ENCODE measurements at regions not wholly inside any gene's neighbourhood (a gene's known extent, or its start where the extent isn't known, plus 50 kb on each side); places are given as distances from the start of the nearest gene placed in this dataset.

DNA sequence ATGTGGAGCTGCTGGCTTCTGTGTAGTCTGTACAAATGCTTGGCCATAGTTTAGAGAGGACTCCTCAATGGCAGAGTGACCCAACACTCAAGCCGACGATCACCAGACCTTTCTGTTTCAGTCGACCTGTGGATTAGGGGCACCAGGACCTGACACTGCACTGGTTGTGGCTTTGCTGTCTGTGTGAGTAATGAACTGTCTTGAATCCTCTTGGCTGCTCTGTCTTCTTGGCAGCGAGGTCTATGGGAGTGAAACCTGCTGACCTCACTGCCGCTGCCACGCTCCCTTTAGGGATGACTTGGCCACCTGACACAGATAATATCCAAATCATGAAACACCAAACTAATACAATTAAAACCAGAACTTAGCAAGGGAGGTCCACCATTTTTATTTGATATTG is 83.5 kb upstream of the C14orf180 start:
- H3K9me2 ChIP-seq (ENCODE audit: insufficient read depth, low read length), result no peaks in the 10 kb centered on the region
- H4K20me1 ChIP-seq (ENCODE audit: insufficient read depth), result no peaks in the 10 kb centered on the region
- H3K4me2 ChIP-seq (ENCODE audit: low read length), result no peak overlapping the region

DNA sequence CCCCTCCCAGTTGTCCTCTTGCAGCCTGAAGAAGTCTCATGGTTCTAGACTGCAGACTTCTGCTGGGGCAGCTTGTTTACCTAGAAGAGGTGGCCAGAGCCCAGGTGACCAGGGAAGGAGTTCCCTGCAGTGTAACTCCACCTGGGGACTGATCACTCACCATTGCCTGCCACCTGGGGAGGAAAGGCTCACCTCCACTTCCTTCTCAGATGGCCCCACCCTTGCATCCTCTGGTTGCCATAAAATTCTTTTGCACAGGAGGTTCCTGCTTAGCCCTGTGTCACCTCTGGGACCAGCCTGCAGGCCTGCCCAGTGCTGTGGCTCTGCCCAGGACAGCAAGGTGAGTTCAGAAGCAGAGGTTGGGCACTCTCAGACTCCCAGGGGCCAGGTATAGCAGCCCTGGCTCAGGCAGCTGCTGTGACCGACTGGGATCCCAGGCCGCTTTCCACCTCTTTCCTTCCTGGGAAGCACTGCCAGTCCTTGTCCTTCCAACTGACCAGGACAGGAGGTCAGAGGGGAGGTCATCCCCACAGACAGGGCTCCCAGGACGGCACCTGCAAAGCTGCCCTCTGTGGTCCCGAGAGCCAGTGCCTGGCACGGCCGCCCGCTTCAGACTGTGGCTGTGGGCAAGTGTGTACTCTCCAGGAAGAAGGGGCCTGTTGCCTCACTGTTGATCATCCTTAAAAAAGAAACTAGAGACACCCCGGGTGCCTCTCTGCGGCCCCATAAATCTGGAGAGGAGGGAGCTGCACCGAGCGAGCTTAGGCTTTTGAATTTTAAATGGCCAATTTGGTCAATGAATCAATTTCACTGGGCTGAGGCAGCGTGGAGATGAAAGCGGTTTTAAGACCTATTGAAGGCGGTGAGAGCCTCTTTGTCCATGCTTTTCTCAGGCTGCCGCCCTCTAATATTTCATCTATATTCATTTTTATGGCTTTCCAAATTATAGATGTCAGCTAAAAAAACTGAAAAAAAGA is 79.5 kb upstream of the C14orf180 start:
- H3K27me3 ChIP-seq (ENCODE audit: insufficient read depth, low read depth, low read length), result no peaks in the 10 kb centered on the region
- H2AFZ ChIP-seq (ENCODE audit: low read depth, low read length), result no peak overlapping the region
- H3K4me3 ChIP-seq (ENCODE audit: low read length), result no peak overlapping the region
- no peaks in the 10 kb centered on the region for H4K20me1 ChIP-seq (ENCODE audit: insufficient read depth)
- H3K79me2 ChIP-seq (replicated peaks; ENCODE audit: insufficient read depth, low read length), result no peaks in the 10 kb centered on the region
- H3K9me3 ChIP-seq (ENCODE audit: low read length), result peaks cover 5% of the 10 kb centered on the region
- H3K9me2 ChIP-seq (ENCODE audit: insufficient read depth, low read length), result no peaks in the 10 kb centered on the region
- H3F3A ChIP-seq (ENCODE audit: insufficient read depth, low read length, poor library complexity, severe bottlenecking), result no peaks in the 10 kb centered on the region
- H3K9ac ChIP-seq (ENCODE audit: low read length), result no peak overlapping the region
- no peak overlapping the region for H3K4me2 ChIP-seq (ENCODE audit: low read length)
- no peaks in the 10 kb centered on the region for H3K36me3 ChIP-seq (ENCODE audit: insufficient read depth, low read length)
- TF ChIP-seq RAD21 (conservative IDR thresholded peaks at IDR 0.05) (no peak), MXI1 (conservative IDR thresholded peaks at IDR 0.05; ENCODE audit: poor library complexity, severe bottlenecking) (no peak), SMC3 (conservative IDR thresholded peaks at IDR 0.05; ENCODE audit: poor library complexity) (no peak), TAF1 (IDR thresholded peaks at IDR 0.05; ENCODE audit: low read depth) (no peak), EP300 (conservative IDR thresholded peaks at IDR 0.05; ENCODE audit: poor library complexity, severe bottlenecking) (no peak)
- TF ChIP-seq, protein P1, sequence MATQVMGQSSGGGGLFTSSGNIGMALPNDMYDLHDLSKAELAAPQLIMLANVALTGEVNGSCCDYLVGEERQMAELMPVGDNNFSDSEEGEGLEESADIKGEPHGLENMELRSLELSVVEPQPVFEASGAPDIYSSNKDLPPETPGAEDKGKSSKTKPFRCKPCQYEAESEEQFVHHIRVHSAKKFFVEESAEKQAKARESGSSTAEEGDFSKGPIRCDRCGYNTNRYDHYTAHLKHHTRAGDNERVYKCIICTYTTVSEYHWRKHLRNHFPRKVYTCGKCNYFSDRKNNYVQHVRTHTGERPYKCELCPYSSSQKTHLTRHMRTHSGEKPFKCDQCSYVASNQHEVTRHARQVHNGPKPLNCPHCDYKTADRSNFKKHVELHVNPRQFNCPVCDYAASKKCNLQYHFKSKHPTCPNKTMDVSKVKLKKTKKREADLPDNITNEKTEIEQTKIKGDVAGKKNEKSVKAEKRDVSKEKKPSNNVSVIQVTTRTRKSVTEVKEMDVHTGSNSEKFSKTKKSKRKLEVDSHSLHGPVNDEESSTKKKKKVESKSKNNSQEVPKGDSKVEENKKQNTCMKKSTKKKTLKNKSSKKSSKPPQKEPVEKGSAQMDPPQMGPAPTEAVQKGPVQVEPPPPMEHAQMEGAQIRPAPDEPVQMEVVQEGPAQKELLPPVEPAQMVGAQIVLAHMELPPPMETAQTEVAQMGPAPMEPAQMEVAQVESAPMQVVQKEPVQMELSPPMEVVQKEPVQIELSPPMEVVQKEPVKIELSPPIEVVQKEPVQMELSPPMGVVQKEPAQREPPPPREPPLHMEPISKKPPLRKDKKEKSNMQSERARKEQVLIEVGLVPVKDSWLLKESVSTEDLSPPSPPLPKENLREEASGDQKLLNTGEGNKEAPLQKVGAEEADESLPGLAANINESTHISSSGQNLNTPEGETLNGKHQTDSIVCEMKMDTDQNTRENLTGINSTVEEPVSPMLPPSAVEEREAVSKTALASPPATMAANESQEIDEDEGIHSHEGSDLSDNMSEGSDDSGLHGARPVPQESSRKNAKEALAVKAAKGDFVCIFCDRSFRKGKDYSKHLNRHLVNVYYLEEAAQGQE (IDR thresholded peaks at IDR 0.05; ENCODE audit: borderline replicate concordance), result no peak
- TF ChIP-seq, protein P2, sequence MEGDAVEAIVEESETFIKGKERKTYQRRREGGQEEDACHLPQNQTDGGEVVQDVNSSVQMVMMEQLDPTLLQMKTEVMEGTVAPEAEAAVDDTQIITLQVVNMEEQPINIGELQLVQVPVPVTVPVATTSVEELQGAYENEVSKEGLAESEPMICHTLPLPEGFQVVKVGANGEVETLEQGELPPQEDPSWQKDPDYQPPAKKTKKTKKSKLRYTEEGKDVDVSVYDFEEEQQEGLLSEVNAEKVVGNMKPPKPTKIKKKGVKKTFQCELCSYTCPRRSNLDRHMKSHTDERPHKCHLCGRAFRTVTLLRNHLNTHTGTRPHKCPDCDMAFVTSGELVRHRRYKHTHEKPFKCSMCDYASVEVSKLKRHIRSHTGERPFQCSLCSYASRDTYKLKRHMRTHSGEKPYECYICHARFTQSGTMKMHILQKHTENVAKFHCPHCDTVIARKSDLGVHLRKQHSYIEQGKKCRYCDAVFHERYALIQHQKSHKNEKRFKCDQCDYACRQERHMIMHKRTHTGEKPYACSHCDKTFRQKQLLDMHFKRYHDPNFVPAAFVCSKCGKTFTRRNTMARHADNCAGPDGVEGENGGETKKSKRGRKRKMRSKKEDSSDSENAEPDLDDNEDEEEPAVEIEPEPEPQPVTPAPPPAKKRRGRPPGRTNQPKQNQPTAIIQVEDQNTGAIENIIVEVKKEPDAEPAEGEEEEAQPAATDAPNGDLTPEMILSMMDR (IDR thresholded peaks at IDR 0.05; ENCODE audit: poor library complexity, severe bottlenecking), result no peak
- no peak overlapping the region for H3K27ac ChIP-seq (ENCODE audit: low read length)

More for the DNA sequence above, 83.5 kb upstream of the C14orf180 start:
- Histone ChIP-seq H3K27me3 (ENCODE audit: insufficient read depth, low read depth, low read length) (no peaks in the 10 kb centered on the region), H3K4me3 (ENCODE audit: low read length) (no peak overlapping the region), H3F3A (ENCODE audit: insufficient read depth, low read length, poor library complexity, severe bottlenecking) (no peaks in the 10 kb centered on the region), H3K9ac (ENCODE audit: low read length) (no peak overlapping the region), H2AFZ (ENCODE audit: low read depth, low read length) (no peak overlapping the region), H3K36me3 (ENCODE audit: insufficient read depth, low read length) (no peaks in the 10 kb centered on the region), H3K9me3 (ENCODE audit: low read length) (peaks cover 5% of the 10 kb centered on the region), H3K79me2 (replicated peaks; ENCODE audit: insufficient read depth, low read length) (no peaks in the 10 kb centered on the region), H3K27ac (ENCODE audit: low read length) (no peak overlapping the region)
- TF ChIP-seq SMC3 (conservative IDR thresholded peaks at IDR 0.05; ENCODE audit: poor library complexity) (no peak), TAF1 (IDR thresholded peaks at IDR 0.05; ENCODE audit: low read depth) (no peak), EP300 (conservative IDR thresholded peaks at IDR 0.05; ENCODE audit: poor library complexity, severe bottlenecking) (no peak), MXI1 (conservative IDR thresholded peaks at IDR 0.05; ENCODE audit: poor library complexity, severe bottlenecking) (no peak), POLR2AphosphoS5 (IDR thresholded peaks at IDR 0.05) (no peak), RAD21 (conservative IDR thresholded peaks at IDR 0.05) (no peak), EZH2 (IDR thresholded peaks at IDR 0.05; ENCODE audit: borderline replicate concordance, insufficient read depth, low read length, poor library complexity, severe bottlenecking) (no peak)
- TF ChIP-seq, protein P1 (IDR thresholded peaks at IDR 0.05; ENCODE audit: borderline replicate concordance), result no peak
- TF ChIP-seq, protein P2 (IDR thresholded peaks at IDR 0.05; ENCODE audit: poor library complexity, severe bottlenecking), result no peak
